ENCODE measurements at regions not wholly inside any gene's neighbourhood (a gene's known extent, or its start where the extent isn't known, plus 50 kb on each side); places are given as distances from the start of the nearest gene placed in this dataset.

DNA sequence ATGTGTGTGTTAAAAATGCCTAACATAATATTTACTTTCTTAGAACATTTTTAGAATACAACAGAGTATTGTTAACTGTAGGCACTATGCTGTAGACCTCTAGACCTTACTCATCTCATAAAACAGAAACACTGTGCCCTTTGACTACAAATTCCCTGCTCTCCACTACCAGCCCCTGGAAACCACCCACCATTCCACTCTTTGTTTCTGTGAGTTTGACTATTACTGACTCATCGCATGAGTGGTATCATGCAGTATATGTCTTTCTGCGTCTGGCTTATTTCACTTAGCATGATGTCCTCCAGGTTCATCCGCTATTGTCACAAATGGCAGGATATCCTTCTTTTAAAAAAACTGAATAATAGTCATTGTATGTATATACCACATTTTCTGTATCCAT lies 216.7 kb upstream of the CFAP20DC start:
- TF ChIP-seq, protein P1, sequence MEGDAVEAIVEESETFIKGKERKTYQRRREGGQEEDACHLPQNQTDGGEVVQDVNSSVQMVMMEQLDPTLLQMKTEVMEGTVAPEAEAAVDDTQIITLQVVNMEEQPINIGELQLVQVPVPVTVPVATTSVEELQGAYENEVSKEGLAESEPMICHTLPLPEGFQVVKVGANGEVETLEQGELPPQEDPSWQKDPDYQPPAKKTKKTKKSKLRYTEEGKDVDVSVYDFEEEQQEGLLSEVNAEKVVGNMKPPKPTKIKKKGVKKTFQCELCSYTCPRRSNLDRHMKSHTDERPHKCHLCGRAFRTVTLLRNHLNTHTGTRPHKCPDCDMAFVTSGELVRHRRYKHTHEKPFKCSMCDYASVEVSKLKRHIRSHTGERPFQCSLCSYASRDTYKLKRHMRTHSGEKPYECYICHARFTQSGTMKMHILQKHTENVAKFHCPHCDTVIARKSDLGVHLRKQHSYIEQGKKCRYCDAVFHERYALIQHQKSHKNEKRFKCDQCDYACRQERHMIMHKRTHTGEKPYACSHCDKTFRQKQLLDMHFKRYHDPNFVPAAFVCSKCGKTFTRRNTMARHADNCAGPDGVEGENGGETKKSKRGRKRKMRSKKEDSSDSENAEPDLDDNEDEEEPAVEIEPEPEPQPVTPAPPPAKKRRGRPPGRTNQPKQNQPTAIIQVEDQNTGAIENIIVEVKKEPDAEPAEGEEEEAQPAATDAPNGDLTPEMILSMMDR (IDR thresholded peaks at IDR 0.05; ENCODE audit: insufficient read depth, low read length), result no peak
- no peak for TF ChIP-seq SPI1 (IDR thresholded peaks at IDR 0.05; ENCODE audit: borderline replicate concordance, low read depth)
- TF ChIP-seq, protein P2, sequence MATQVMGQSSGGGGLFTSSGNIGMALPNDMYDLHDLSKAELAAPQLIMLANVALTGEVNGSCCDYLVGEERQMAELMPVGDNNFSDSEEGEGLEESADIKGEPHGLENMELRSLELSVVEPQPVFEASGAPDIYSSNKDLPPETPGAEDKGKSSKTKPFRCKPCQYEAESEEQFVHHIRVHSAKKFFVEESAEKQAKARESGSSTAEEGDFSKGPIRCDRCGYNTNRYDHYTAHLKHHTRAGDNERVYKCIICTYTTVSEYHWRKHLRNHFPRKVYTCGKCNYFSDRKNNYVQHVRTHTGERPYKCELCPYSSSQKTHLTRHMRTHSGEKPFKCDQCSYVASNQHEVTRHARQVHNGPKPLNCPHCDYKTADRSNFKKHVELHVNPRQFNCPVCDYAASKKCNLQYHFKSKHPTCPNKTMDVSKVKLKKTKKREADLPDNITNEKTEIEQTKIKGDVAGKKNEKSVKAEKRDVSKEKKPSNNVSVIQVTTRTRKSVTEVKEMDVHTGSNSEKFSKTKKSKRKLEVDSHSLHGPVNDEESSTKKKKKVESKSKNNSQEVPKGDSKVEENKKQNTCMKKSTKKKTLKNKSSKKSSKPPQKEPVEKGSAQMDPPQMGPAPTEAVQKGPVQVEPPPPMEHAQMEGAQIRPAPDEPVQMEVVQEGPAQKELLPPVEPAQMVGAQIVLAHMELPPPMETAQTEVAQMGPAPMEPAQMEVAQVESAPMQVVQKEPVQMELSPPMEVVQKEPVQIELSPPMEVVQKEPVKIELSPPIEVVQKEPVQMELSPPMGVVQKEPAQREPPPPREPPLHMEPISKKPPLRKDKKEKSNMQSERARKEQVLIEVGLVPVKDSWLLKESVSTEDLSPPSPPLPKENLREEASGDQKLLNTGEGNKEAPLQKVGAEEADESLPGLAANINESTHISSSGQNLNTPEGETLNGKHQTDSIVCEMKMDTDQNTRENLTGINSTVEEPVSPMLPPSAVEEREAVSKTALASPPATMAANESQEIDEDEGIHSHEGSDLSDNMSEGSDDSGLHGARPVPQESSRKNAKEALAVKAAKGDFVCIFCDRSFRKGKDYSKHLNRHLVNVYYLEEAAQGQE (IDR thresholded peaks at IDR 0.05; ENCODE audit: insufficient replicate concordance, low read depth), result no peak
- TF ChIP-seq GABPA (IDR thresholded peaks at IDR 0.05; ENCODE audit: low read depth), result no peak
- TF ChIP-seq POLR2AphosphoS5 (IDR thresholded peaks at IDR 0.05; ENCODE audit: low read depth), result no peak

Measured in HL-60 (cell line).